Adipocyte (in vitro differentiated cells): ENCODE measurements at regions not wholly inside any gene's neighbourhood (a gene's known extent, or its start where the extent isn't known, plus 50 kb on each side); places are given as distances from the start of the nearest gene placed in this dataset.
"Not testable (repeated sequence)": the region's sequence is repeated elsewhere in the genome, so short reads cannot be mapped to it uniquely, and the experiment has no call there.

Experiments used
- DNase-seq: peaks from one replicate; pipeline ENCODE4 v3.0.0-alpha.2; 2015; ENCODE audit warnings: low read depth
- H3K27me3 ChIP-seq: replicated peaks from 2 replicates; pipeline ENCODE4 v1.7.0; 2013; ENCODE audit warnings: mild to moderate bottlenecking, low read length, moderate library complexity; ENCODE audit not compliant: control insufficient read depth, insufficient read depth
- H3K36me3 ChIP-seq: 2 replicates; pipeline ENCODE4 v1.7.0; 2013; ENCODE audit warnings: low read length, mild to moderate bottlenecking, moderate library complexity; ENCODE audit not compliant: control insufficient read depth, insufficient read depth, severe bottlenecking
- H3K4me1 ChIP-seq: 2 replicates; pipeline ENCODE4 v1.7.0; 2013; ENCODE audit warnings: mild to moderate bottlenecking, low read length, moderate library complexity; ENCODE audit not compliant: control insufficient read depth, insufficient read depth
- H3K4me3 ChIP-seq: 2 replicates; pipeline ENCODE4 v1.7.0; 2013; ENCODE audit warnings: mild to moderate bottlenecking, low read length, moderate library complexity
- H3K9ac ChIP-seq: 2 replicates; pipeline ENCODE4 v1.7.0; 2013; ENCODE audit warnings: mild to moderate bottlenecking, low read length, moderate library complexity
- H3K9me3 ChIP-seq: 2 replicates; pipeline ENCODE4 v1.7.0; 2013; ENCODE audit warnings: mild to moderate bottlenecking, low read length, moderate library complexity; ENCODE audit not compliant: control insufficient read depth

GRCh38 chr12:127170226-127171180, 1096.5 kb upstream of the TMEM132C start:
- Histone ChIP-seq H3K27me3 (no peaks in the 10 kb centered on the region), H3K4me3 (peak overlapping the region; percentile 19), H3K36me3 (no peaks in the 10 kb centered on the region), H3K4me1 (peaks cover 37% of the 10 kb centered on the region), H3K9me3 (no peaks in the 10 kb centered on the region), H3K9ac (peak overlapping the region; percentile 70)
- DNase-seq, result peak; percentile 44

GRCh38 chr12:127172861-127173260, 1094.1 kb upstream of the TMEM132C start:
- Histone ChIP-seq H3K9ac (no peak overlapping the region), H3K36me3 (no peaks in the 10 kb centered on the region), H3K27me3 (no peaks in the 10 kb centered on the region), H3K4me3 (no peak overlapping the region), H3K9me3 (peaks cover 18% of the 10 kb centered on the region), H3K4me1 (peaks cover 37% of the 10 kb centered on the region)
- no peak for DNase-seq

GRCh38 chr12:127173971-127174370, 1093.0 kb upstream of the TMEM132C start:
- H3K4me3 ChIP-seq, H3K27me3 ChIP-seq, H3K9ac ChIP-seq, H3K36me3 ChIP-seq, DNase-seq: not testable (repeated sequence)
- Histone ChIP-seq H3K4me1 (peaks cover 46% of the 10 kb centered on the region), H3K9me3 (peaks cover 19% of the 10 kb centered on the region)

- DNase-seq, result no peak
- Histone ChIP-seq H3K36me3 (no peaks in the 10 kb centered on the region), H3K9ac (peak overlapping the region; percentile 48), H3K27me3 (no peaks in the 10 kb centered on the region), H3K9me3 (peaks cover 19% of the 10 kb centered on the region), H3K4me1 (peaks cover 43% of the 10 kb centered on the region), H3K4me3 (peak overlapping the region; percentile 39)
Measured at GRCh38 chr12:127174881-127175280, 1092.1 kb upstream of the TMEM132C start.

- H3K4me1 ChIP-seq, result peaks cover 38% of the 10 kb centered on the region
- peaks cover 19% of the 10 kb centered on the region for H3K9me3 ChIP-seq
- H3K4me3 ChIP-seq, result no peak overlapping the region
- no peaks in the 10 kb centered on the region for H3K36me3 ChIP-seq
- DNase-seq, result no peak
- H3K9ac ChIP-seq, result peak overlapping the region; percentile 48
- no peaks in the 10 kb centered on the region for H3K27me3 ChIP-seq
Measured at GRCh38 chr12:127175361-127175760, 1091.6 kb upstream of the TMEM132C start.

- Histone ChIP-seq H3K9ac (no peak overlapping the region), H3K36me3 (no peaks in the 10 kb centered on the region), H3K9me3 (peaks cover 19% of the 10 kb centered on the region), H3K4me3 (peak overlapping the region; percentile 45), H3K4me1 (peaks cover 27% of the 10 kb centered on the region), H3K27me3 (no peaks in the 10 kb centered on the region)
- no peak for DNase-seq
Measured at GRCh38 chr12:127176804-127177203, 1090.2 kb upstream of the TMEM132C start.

GRCh38 chr12:127178052-127178451, 1088.9 kb upstream of the TMEM132C start:
- Histone ChIP-seq H3K27me3 (no peaks in the 10 kb centered on the region), H3K9me3 (peaks cover 19% of the 10 kb centered on the region), H3K9ac (peak overlapping the region; percentile 79), H3K4me3 (peak overlapping the region; percentile 70), H3K4me1 (peaks cover 27% of the 10 kb centered on the region), H3K36me3 (no peaks in the 10 kb centered on the region)
- no peak for DNase-seq

- DNase-seq, result no peak
- Histone ChIP-seq H3K36me3 (no peaks in the 10 kb centered on the region), H3K4me1 (peaks cover 27% of the 10 kb centered on the region), H3K9ac (peak overlapping the region; percentile 79), H3K4me3 (peak overlapping the region; percentile 70), H3K9me3 (peaks cover 19% of the 10 kb centered on the region), H3K27me3 (no peaks in the 10 kb centered on the region)
Measured at GRCh38 chr12:127178463-127178862, 1088.5 kb upstream of the TMEM132C start.

- peaks cover 19% of the 10 kb centered on the region for H3K9me3 ChIP-seq
- peak overlapping the region; percentile 79 for H3K9ac ChIP-seq
- H3K27me3 ChIP-seq, result no peaks in the 10 kb centered on the region
- no peak for DNase-seq
- H3K4me3 ChIP-seq, result peak overlapping the region; percentile 70
- H3K4me1 ChIP-seq, result peaks cover 24% of the 10 kb centered on the region
- H3K36me3 ChIP-seq, result no peaks in the 10 kb centered on the region
Measured at GRCh38 chr12:127179176-127179575, 1087.8 kb upstream of the TMEM132C start.

GRCh38 chr12:127182018-127182417, 1085.0 kb upstream of the TMEM132C start:
- no peak for DNase-seq
- peaks cover 19% of the 10 kb centered on the region for H3K4me1 ChIP-seq
- H3K36me3 ChIP-seq, result no peaks in the 10 kb centered on the region
- no peaks in the 10 kb centered on the region for H3K27me3 ChIP-seq
- H3K9ac ChIP-seq, result peak overlapping the region; percentile 50
- peak overlapping the region; percentile 72 for H3K4me3 ChIP-seq
- H3K9me3 ChIP-seq, result peaks cover 9% of the 10 kb centered on the region

GRCh38 chr12:127189992-127190391, 1077.0 kb upstream of the TMEM132C start:
- no peaks in the 10 kb centered on the region for H3K27me3 ChIP-seq
- peaks cover 6% of the 10 kb centered on the region for H3K9me3 ChIP-seq
- H3K4me1 ChIP-seq, result peaks cover 22% of the 10 kb centered on the region
- H3K4me3 ChIP-seq, result no peak overlapping the region
- no peaks in the 10 kb centered on the region for H3K36me3 ChIP-seq
- no peak for DNase-seq
- no peak overlapping the region for H3K9ac ChIP-seq
